ENCODE measurements at regions not wholly inside any gene's neighbourhood (a gene's known extent, or its start where the extent isn't known, plus 50 kb on each side); places are given as distances from the start of the nearest gene placed in this dataset.

DNA sequence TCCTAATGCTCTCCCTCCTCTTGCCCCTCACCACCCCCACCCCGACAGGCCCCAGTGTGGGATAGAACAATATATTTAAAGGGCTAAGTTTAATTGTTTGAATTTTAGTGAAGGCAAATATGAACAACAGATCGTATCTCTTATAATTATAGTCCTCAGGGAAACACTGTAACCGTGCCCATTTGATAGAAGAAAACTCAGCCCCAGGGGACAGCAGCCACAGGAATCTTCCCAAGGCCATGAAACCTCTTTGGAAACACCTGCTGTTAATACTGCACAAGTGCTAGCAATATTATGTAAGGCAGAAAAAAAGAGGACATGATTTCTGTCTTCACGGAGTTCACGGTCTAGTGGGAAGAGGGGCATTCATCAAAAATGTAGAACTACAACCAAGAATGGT lies 142.2 kb downstream of the URB2 start:
- DNase-seq, result no peak

DNA sequence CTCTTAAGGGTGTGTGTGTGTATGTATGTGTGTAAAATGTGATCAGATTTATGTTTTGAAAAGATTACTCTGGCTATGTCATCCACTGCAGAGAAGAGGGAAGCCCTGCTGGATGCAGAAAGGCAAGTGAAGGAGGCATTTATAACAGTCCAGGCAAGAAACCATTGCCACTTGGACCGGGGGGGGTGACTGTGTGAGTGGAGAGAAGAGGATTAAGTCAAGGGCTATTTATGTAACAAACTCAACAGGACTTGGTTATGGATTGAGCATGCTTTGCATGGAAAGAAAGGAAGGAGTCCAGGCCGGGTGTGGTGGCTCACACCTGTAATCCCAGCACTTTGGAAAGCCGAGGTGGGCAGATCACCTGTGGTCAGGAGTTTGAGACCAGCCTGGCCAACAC lies 143.0 kb downstream of the URB2 start:
- DNase-seq, result no peak

DNA sequence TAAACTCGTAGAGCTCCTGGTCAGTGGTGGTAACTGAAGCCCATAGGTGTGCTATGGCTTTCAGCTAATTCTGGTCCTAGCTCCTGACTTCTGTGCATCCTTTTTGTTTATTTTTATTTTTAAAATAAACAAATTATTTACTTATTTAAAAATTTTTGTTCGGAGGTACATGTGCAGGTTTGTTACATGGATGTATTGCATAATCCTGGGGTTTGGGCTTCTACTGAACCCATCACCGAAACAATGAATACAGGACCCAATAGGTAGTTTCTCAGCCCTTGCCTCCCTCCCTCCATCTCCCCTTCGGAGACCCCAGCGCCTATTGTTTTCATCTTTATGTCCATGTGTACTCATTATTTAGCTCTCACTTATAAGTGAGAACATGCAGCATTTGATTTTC lies 143.8 kb downstream of the URB2 start:
- no peak for DNase-seq

DNA sequence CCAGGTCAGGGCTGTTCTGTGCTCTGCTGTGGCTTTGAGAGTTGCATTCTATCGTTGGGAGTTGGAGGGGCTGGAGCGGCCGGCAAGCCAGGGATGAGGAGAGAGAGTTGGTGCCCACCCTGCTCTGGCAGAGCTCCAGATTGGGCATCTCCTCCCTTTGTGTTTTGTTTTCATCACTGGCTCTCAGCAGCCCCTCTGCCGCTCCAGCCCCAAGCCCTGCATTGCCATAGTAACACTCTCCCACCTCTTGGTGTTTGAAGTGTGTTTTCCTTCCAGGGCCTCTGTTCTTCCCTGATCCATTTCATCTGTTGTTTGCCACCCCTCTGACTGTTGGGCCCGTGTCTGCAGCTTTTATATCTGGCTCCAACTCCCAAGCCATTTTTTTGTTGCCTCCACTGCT lies 152.7 kb downstream of the URB2 start:
- no peak for DNase-seq

DNA sequence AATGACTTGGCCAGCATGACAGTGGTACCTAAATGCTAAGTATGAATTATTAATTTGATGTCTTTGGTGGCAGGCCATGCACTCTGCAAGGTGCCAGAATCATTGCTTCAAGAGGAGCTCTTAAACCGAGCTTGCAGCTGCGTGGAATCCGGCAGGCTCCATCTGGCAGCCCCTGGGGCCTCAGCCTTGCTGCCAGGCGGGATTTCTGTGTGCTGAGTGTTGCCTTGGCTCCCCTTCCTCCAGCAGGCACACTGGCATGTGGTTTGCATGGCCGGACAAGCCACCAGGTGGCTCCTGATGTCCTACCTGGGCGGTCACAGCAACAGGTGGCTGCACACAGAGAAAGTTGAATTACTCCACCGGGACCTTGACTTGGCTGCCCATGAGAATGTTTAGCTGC lies 155.4 kb downstream of the URB2 start:
- DNase-seq, result no peak

- no peak for DNase-seq
These were observed 156.4 kb downstream of the URB2 start for GRCh38 chr1:229782469-229782868.

DNA sequence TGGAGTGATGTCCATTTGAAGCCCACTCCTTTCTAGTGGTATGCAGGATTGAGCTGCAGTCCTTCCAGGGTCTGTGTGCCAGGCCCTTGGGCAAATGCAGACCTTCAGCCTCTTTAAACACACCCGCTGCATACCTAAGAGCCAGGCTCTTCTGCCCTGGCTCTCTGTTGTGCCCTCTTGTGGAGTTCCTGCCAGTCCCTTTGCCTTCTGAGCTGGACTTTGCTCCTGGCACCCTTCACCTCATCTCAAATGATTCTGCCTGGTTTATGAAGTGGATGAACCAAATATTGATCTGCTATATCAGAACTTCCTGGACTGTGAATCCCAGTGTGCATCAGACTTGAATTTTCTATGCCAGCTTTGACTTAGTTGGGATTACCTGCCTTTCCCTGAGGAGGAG lies 158.8 kb downstream of the URB2 start:
- DNase-seq, result no peak

GRCh38 chr1:229786974-229787610 lies 161.0 kb downstream of the URB2 start:
- DNase-seq, result no peak

DNA sequence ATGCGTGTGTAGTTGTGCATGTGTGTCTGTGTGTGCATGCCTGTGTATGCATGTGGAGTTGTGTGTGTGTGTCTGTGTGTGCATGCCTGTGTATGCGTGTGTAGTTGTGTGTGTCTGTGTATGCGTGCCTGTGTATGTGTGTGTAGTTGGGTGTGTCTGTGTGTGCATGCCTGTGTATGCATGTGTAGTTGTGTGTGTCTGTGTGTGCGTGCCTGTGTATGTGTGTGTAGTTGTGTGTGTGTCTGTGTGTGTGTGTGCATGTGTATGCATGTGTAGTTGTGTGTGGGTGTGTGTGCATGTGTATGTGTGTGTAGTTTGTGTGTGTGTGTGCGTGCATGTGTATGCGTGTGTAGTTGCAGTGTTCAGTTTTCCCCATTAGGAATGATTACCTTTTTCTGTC lies 162.0 kb downstream of the URB2 start:
- no peak for DNase-seq

- DNase-seq, result no peak
These were observed 166.2 kb downstream of the URB2 start for GRCh38 chr1:229792012-229792975.

GRCh38 chr1:229793488-229793887 lies 167.4 kb downstream of the URB2 start:
- no peak for DNase-seq

GRCh38 chr1:229798558-229798957 lies 172.5 kb downstream of the URB2 start:
- no peak for DNase-seq

DNA sequence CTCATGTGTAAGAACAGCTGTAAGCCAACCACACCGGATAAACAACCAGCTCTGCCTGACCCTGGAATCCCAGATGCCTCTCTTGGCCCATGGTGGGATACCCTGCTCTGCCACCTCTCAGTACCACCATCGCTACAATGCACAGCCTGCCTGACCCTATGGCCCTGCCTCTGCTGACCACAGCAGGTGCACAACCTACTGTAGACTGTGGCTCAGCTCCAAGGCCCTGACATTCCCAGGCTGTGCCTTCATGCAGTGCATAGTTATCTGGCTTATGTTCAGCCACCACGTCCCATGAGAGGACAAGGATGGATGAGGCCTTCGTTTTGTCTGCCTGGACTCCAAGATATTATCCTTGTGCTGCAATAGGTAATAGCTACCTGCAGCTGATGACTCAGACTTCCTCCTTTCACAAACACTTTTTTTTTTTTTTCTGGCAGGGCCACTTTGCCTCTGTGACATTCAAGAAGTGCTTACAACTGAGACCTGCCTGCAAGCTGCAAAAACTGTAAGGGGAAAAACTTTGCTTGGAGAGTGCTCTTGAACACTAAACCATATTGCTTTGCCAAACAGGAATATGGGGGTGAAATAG lies 177.7 kb downstream of the URB2 start:
- no peak for DNase-seq

DNA sequence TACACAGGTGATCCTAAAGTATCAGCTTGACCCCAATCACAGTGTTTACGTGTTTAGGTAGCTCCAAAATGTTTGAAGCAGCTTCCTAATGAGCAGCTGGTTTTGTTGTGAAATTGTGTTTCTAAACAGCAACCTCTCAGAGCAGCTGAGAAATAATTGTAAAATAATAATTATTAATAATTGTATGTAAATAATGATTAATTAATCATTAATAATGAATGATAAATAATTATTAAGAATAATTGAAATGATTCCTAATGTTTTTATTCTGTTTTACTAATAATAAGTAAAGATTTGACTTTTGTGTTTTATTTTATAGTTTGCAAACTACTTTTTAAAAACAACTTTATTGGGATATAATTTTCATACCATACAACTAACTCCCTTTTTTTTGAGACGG lies 182.2 kb downstream of the URB2 start:
- DNase-seq, result no peak

DNA sequence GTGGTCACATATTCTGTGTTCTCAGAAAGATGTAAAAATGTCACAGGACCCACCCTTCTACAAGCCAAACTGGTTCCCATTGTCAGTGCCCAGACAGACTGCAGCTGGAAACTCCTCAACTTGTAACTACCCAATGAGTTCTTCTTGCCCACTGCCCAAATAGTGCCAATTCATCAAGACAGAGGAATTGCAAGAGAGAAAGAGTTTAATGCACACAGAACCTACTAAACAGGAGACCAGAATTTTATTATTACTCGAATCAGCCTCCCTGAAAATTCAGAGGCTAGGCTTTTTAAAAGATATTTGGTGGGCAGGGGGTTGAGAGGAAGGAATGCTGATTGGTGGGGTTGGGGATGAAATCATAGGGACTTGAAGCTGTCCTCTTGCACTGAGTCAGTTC lies 184.1 kb downstream of the URB2 start:
- no peak for DNase-seq

DNA sequence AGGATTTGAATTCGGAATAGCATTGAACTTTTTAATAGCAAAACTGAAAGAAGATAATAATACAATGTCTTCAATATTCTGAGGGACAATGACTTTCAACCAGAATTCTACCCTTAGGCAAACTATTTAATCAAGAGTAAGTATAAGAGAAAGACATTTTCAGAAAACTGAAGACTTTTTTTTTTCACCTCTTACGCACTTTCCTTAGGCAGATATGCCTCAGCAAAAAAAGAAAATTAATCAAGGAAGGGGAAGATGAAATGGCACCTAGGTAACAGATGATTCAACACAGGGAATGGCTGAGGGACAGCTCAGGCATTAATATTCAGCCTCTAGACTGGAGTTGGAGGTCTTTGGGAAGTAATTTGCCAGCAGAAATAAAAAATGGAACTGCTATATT lies 184.9 kb downstream of the URB2 start:
- DNase-seq, result no peak

DNA sequence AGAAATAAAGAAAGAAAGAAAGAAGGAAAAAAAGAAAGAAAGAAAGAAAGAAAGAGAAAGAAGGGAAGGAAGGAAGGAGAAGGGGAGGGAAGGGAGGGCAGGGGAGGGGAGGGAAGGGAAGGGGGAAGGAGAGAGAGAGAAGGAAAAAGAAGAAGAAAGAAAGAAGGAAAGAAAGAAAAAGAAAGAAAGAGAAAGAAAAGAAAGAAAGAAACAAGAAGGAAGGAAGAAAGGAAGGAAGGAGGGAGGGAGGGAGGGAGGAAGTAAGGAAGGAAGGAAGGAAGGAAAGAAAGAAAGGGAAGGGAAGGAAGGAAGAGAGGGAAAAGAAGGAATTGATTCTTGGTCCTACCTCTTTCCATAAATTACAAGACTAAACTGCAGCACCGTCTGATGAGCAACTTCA lies 186.1 kb downstream of the URB2 start:
- no peak for DNase-seq

GRCh38 chr1:229812693-229813092 lies 186.6 kb downstream of the URB2 start:
- DNase-seq, result no peak

DNA sequence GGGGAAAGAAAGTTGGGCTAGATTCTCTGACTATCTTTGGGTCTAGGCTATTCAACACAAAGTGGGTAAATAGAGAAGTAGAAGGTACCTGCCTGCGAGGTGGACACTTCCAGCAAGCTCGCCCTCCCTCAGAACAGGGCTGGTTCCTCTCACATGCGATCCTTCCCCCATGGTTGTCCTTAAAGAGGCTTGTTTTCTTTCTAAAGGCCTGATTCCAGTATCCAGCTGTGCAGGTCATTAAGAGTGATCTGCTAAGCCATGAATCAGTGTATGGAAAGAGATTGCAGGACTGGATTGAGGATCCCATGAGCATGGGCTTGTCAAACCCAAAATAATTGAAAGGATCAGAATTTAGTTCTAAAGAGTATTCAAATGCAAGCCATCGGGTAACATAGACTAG lies 189.0 kb downstream of the URB2 start:
- DNase-seq, result no peak

- no peak for DNase-seq
These were observed 189.9 kb downstream of the URB2 start for GRCh38 chr1:229815961-229816360.

DNA sequence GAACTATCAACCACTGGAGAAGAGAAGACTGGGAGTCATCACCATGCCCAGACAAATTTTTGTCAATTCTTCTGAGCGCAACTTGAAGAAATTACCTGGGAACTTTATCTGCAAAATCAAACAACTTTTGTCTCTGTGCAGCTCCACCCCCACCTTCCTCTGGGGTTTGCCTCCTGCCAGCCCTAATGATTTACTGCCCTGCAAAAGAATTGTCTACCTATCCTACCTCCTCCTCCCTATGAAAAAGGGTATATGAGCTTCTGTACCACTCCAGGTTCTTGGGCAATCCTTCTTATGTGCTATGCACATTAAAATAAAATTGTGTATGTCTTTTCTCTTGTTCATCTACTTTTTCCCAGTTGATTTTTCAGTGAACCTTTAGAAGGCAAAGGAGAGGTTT lies 191.9 kb downstream of the URB2 start:
- DNase-seq, result no peak

GRCh38 chr1:229819091-229819490 lies 193.0 kb downstream of the URB2 start:
- DNase-seq, result no peak

DNA sequence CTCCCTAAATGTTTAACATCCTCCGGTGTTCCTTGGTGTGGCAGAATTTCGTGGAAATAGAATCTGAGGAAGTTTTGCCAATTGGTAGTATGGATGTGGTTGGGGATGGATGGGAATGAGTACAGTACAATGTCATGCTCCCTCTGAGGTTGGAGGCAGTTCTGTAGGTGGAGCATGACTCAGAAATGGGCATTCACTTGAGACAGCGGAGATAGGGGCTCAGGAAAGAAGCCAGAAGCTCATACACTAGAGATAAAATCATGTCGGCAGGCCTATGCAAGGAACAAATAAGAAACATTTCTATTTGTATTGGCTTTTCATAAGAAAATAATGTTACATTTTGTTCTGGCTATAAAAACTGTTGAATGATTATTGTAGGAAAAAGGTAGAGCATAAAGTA lies 196.0 kb downstream of the URB2 start:
- DNase-seq, result no peak

- no peak for DNase-seq
These were observed 199.0 kb downstream of the URB2 start for GRCh38 chr1:229825042-229825441.
